IMR-90 (cell line): ENCODE measurements at regions not wholly inside any gene's neighbourhood (a gene's known extent, or its start where the extent isn't known, plus 50 kb on each side); places are given as distances from the start of the nearest gene placed in this dataset.

ENCODE experiments used
- ATAC-seq: fragments of 200-7000 bp; cut with Tn5 transposase; 2 replicates; pipeline ENCODE4 v1.9.1; 2020; ENCODE audit warnings: low read depth, mild to moderate bottlenecking, moderate library complexity
- BruUV-seq: library from RNA; stranded (reverse); fragments of 400-500 nt; replicated peaks from 2 replicates; lab custom pipeline; 2021; lab: Mats Ljungman, UMichigan
- CTCF ChIA-PET: fragments of 300-600 bp; formaldehyde crosslinking; extraction: SDS; loops from one replicate; lab custom pipeline; 2021; ENCODE audit warnings: antibody characterized with exemption; lab: Yijun Ruan, JAX
- POLR2A ChIA-PET: fragments of 300-600 bp; sonication (Branson Sonifier 250); formaldehyde crosslinking; loops from one replicate; lab custom pipeline; 2022; ENCODE audit warnings: antibody characterized with exemption; ENCODE audit not compliant: unreplicated experiment; lab: Charles Lee
- DNase-seq: peaks from one replicate; pipeline ENCODE4 v3.0.0; 2013
- H2AFZ ChIP-seq: replicated peaks from 2 replicates; pipeline ENCODE3; 2013; ENCODE audit warnings: low read length, mild to moderate bottlenecking; ENCODE audit not compliant: poor library complexity
- H2AK5ac ChIP-seq: 2 replicates; pipeline ENCODE4 v1.6.1; 2013; ENCODE audit warnings: low read depth, low read length, inconsistent platforms
- H2AK9ac ChIP-seq: replicated peaks from 2 replicates; pipeline ENCODE3; 2013; ENCODE audit warnings: mild to moderate bottlenecking, low read depth, low read length, moderate library complexity; ENCODE audit not compliant: poor library complexity
- H2BK120ac ChIP-seq: 2 replicates; pipeline ENCODE4 v1.6.1; 2013; ENCODE audit warnings: low read depth, low read length, inconsistent platforms
- H2BK15ac ChIP-seq: 3 replicates; pipeline ENCODE4 v1.6.1; 2013; ENCODE audit warnings: low read depth, low read length, inconsistent platforms
- H2BK20ac ChIP-seq: 2 replicates; pipeline ENCODE4 v1.6.1; 2013; ENCODE audit warnings: low read depth, mild to moderate bottlenecking, inconsistent platforms, low read length, moderate library complexity
- H2BK5ac ChIP-seq: 2 replicates; pipeline ENCODE4 v1.6.1; 2013; ENCODE audit warnings: mild to moderate bottlenecking, low read depth, low read length, inconsistent platforms; ENCODE audit not compliant: poor library complexity, severe bottlenecking
- H3K14ac ChIP-seq: replicated peaks from 2 replicates; pipeline ENCODE4 v1.6.1; 2013; ENCODE audit warnings: low read depth, low read length, inconsistent platforms
- H3K18ac ChIP-seq: 2 replicates; pipeline ENCODE4 v1.6.1; 2013; ENCODE audit warnings: low read depth, low read length, control low read depth
- H3K23ac ChIP-seq: 2 replicates; pipeline ENCODE4 v1.6.1; 2013; ENCODE audit warnings: low read depth, low read length, inconsistent platforms
- H3K27ac ChIP-seq: 2 replicates; pipeline ENCODE4 v1.5.1; 2013; ENCODE audit warnings: mild to moderate bottlenecking, control low read depth, low read length; ENCODE audit not compliant: insufficient read depth
- H3K27me3 ChIP-seq: 2 replicates; pipeline ENCODE4 v1.6.1; 2013; ENCODE audit warnings: low read length; ENCODE audit not compliant: control insufficient read depth, insufficient read depth
- H3K36me3 ChIP-seq: 2 replicates; pipeline ENCODE4 v1.6.1; 2013; ENCODE audit warnings: low read length, mixed read lengths; ENCODE audit not compliant: control insufficient read depth, insufficient read depth
- H3K4ac ChIP-seq: 2 replicates; pipeline ENCODE4 v1.6.1; 2013; ENCODE audit warnings: low read depth, low read length, inconsistent platforms
- H3K4me1 ChIP-seq: 2 replicates; pipeline ENCODE4 v1.6.1; 2013; ENCODE audit warnings: low read length, mixed read lengths; ENCODE audit not compliant: control insufficient read depth, insufficient read depth
- H3K4me2 ChIP-seq: 2 replicates; pipeline ENCODE4 v1.6.1; 2013; ENCODE audit warnings: low read depth, mild to moderate bottlenecking, control low read depth, low read length, moderate library complexity
- H3K4me3 ChIP-seq: 2 replicates; pipeline ENCODE4 v1.5.1; 2013; ENCODE audit warnings: low read depth, mild to moderate bottlenecking, control low read depth, low read length, moderate library complexity; ENCODE audit not compliant: insufficient read depth
- H3K56ac ChIP-seq: 2 replicates; pipeline ENCODE4 v1.6.1; 2013; ENCODE audit warnings: low read length, inconsistent platforms; ENCODE audit not compliant: insufficient read depth; ENCODE audit errors: extremely low read depth
- H3K79me1 ChIP-seq, 2 experiments: 2 replicates each; pipeline ENCODE4 v1.6.1; 2013; ENCODE audit warnings: low read length in 2 of 2, inconsistent platforms in 1 of 2, low read depth in 1 of 2
- H3K9ac ChIP-seq: 2 replicates; pipeline ENCODE4 v1.6.1; 2013; ENCODE audit warnings: low read depth, low read length, control low read depth
- H3K9me1 ChIP-seq: 2 replicates; pipeline ENCODE4 v1.6.1; 2013; ENCODE audit warnings: low read length, inconsistent platforms; ENCODE audit not compliant: insufficient read depth
- H3K9me3 ChIP-seq: 2 replicates; pipeline ENCODE4 v1.6.1; 2013; ENCODE audit warnings: low read length; ENCODE audit not compliant: control insufficient read depth, insufficient read depth
- H4K20me1 ChIP-seq: 2 replicates; pipeline ENCODE4 v1.6.1; 2013; ENCODE audit warnings: low read length, inconsistent platforms; ENCODE audit not compliant: insufficient read depth
- H4K5ac ChIP-seq: 2 replicates; pipeline ENCODE4 v1.6.1; 2013; ENCODE audit warnings: mild to moderate bottlenecking, low read depth, low read length, control low read depth
- H4K8ac ChIP-seq, 2 experiments: 2 replicates each; pipeline ENCODE4 v1.6.1; 2013; ENCODE audit warnings: low read depth in 2 of 2, low read length in 2 of 2, control low read depth in 1 of 2, inconsistent platforms in 1 of 2
- H4K91ac ChIP-seq: 2 replicates; pipeline ENCODE4 v1.6.1; 2013; ENCODE audit warnings: low read depth, low read length, inconsistent platforms; ENCODE audit not compliant: insufficient read depth
- BHLHE40 ChIP-seq: fragments of 150-350 bp; IDR thresholded peaks from 2 replicates; pipeline ENCODE4 v1.6.1; 2016; ENCODE audit warnings: mild to moderate bottlenecking, low read depth, low read length
- CEBPB ChIP-seq: IDR thresholded peaks from 2 replicates; pipeline ENCODE4 v1.6.1; 2012; ENCODE audit warnings: low read depth, low read length, improper control_type of control experiment
- CTCF ChIP-seq: conservative IDR thresholded peaks from 2 replicates; pipeline ENCODE4 v1.5.1; 2012; ENCODE audit warnings: mild to moderate bottlenecking, low read depth, low read length, improper control_type of control experiment
- MXI1 ChIP-seq: IDR thresholded peaks from 2 replicates; pipeline ENCODE4 v1.6.1; 2012; ENCODE audit warnings: low read depth, mild to moderate bottlenecking, low read length, moderate library complexity, borderline replicate concordance
- POLR2A ChIP-seq: IDR thresholded peaks from 2 replicates; pipeline ENCODE4 v1.6.1; 2012; ENCODE audit warnings: mild to moderate bottlenecking, low read depth, low read length
- RAD21 ChIP-seq: IDR thresholded peaks from 2 replicates; pipeline ENCODE4 v1.6.1; 2012; ENCODE audit warnings: low read length, improper control_type of control experiment
- RCOR1 ChIP-seq: IDR thresholded peaks from 2 replicates; pipeline ENCODE4 v1.6.1; 2012; ENCODE audit warnings: mild to moderate bottlenecking, low read length, improper control_type of control experiment; ENCODE audit not compliant: insufficient replicate concordance
- SMC3 ChIP-seq: fragments of 150-350 bp; IDR thresholded peaks from 2 replicates; pipeline ENCODE4 v1.6.1; 2016; ENCODE audit warnings: low read depth, mild to moderate bottlenecking, antibody characterized with exemption, low read length, moderate library complexity
- WGBS, 2 experiments: methylation state at CpG; one replicate each; pipeline versions ENCODE4 v1.1.5 to v1.1.7; 2013; ENCODE audit warnings: missing lambda C conversion rate in 2 of 2; ENCODE audit not compliant: insufficient read length in 1 of 2; ENCODE audit errors: extremely low coverage in 2 of 2; 5-methylcytosine and 5-hydroxymethylcytosine counted together
- dilution Hi-C: fragments of 300-500 bp; cut with HindIII; formaldehyde crosslinking; loops from one replicate; pipeline ENCODE4 v1.14.3; 2018; ENCODE audit warnings: low sequenced_read_pairs; ENCODE audit not compliant: unreplicated experiment
- in situ Hi-C: fragments of 300-500 bp; cut with MboI; formaldehyde crosslinking; loops from 3 replicates; pipeline ENCODE4 v1.14.3; 2019; ENCODE audit warnings: low sequenced_read_pairs, inconsistent platforms, mixed read lengths
- intact Hi-C: fragments of 100-400 bp; cut with micrococcal nuclease; formaldehyde crosslinking; loops from 2 replicates; pipeline ENCODE4 v1.10.0; 2022

GRCh38 chr2:217448860-217449259, 553.9 kb downstream of the TNS1 start:
- H3K9me3 ChIP-seq = no peaks in the 10 kb centered on the region
- no peak overlapping the region for H2BK120ac ChIP-seq
- ATAC-seq (no peak), DNase-seq (no peak)
- no TSS peak for BruUV-seq
- ChIA-PET POLR2A (no interaction called here), CTCF (no interaction called here)
- H3K36me3 ChIP-seq = no peaks in the 10 kb centered on the region
- no peaks in the 10 kb centered on the region for H4K20me1 ChIP-seq
- no peak overlapping the region for H2BK20ac ChIP-seq
- H2BK5ac ChIP-seq = no peak overlapping the region
- no CpG with 5 or more reads among the region's 5 CpGs for WGBS, 2 experiments
- TF ChIP-seq POLR2A (no peak), RAD21 (no peak), RCOR1 (no peak), SMC3 (no peak), CEBPB (no peak), BHLHE40 (no peak), MXI1 (no peak), CTCF (no peak)
- no peak overlapping the region for H3K14ac ChIP-seq
- in situ Hi-C loops = no loop called here
- H4K8ac ChIP-seq = no peak overlapping the region
- no peaks in the 10 kb centered on the region for H3K79me1 ChIP-seq
- H3K9me1 ChIP-seq = peaks cover 6% of the 10 kb centered on the region
- dilution Hi-C loops = no loop called here
- H3K27me3 ChIP-seq = no peaks in the 10 kb centered on the region
- H2AK5ac ChIP-seq = 0 out of 2 replicates have a peak overlapping the region, but pooled peaks have one; percentile 17
- no peak overlapping the region for H3K23ac ChIP-seq
- H3K4me1 ChIP-seq = peaks cover 9% of the 10 kb centered on the region
- H3K4me3 ChIP-seq = no peak overlapping the region
- no peak overlapping the region for H2AK9ac ChIP-seq
- no peak overlapping the region for H3K18ac ChIP-seq
- H4K5ac ChIP-seq = no peak overlapping the region
- intact Hi-C loops = no loop called here
- H2AFZ ChIP-seq = no peak overlapping the region
- no peak overlapping the region for H3K27ac ChIP-seq
- H3K4ac ChIP-seq = no peak overlapping the region
- H3K9ac ChIP-seq = no peak overlapping the region
- no peak overlapping the region for H4K91ac ChIP-seq
- no peak overlapping the region for H3K4me2 ChIP-seq
- no peak overlapping the region for H2BK15ac ChIP-seq
- no peak overlapping the region for H3K56ac ChIP-seq
